ENCODE measurements at regions not wholly inside any gene's neighbourhood (a gene's known extent, or its start where the extent isn't known, plus 50 kb on each side); places are given as distances from the start of the nearest gene placed in this dataset.

DNA sequence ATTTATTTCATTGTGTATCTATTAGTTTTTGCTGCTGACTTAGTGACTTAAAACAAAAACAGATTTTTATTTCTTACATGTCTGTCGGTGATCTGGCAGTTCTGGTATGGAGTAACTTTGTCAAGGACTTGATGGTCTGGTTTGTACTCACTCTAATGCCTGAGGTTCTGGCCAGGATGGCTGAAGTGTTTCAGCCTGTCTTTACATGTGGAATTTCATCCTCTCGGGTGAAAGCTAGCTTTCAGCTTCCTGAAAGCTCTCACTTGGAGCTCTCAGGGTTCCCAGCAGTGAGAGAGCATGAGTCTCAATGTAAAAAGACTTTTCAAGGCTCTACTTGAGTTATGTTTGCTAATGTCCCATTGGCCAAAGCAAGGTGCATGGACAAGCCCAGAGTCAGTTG, 216.4 kb downstream of the NR4A2 start:
- FAIRE-seq = no peak
- no TSS peak for BruUV-seq (replicated peaks)
- in situ Hi-C loops (cut with MboI) = no loop called here

GRCh38 chr2:156115338-156115737, 217.2 kb downstream of the NR4A2 start:
- ChIA-PET CTCF (ENCODE audit: low intra/inter-chr PET ratio) (no interaction called here), POLR2A (no interaction called here)
- Histone ChIP-seq H3K27me3 (ENCODE audit: control insufficient read depth in 2 of 2, insufficient read depth in 2 of 2, low read length in 2 of 2) (no peaks in the 10 kb centered on the region), H3K9me1 (ENCODE audit: control insufficient read depth, insufficient read depth, low read length) (no peaks in the 10 kb centered on the region), H3K79me2 (ENCODE audit: control insufficient read depth, insufficient read depth, low read length) (no peaks in the 10 kb centered on the region), H3K4me3 (no peak overlapping the region), H2AFZ (ENCODE audit: low read depth, low read length) (no peak overlapping the region), H3K36me3 (ENCODE audit: control insufficient read depth, insufficient read depth, low read length) (no peaks in the 10 kb centered on the region), H3K27ac (ENCODE audit: extremely low read depth, low read depth, low read length) (no peak overlapping the region), H3K9ac (ENCODE audit: insufficient read depth in 1 of 2, low read depth in 2 of 2, low read length in 2 of 2) (no peak overlapping the region), H4K20me1 (replicated peaks; ENCODE audit: control insufficient read depth, insufficient read depth, low read length) (no peaks in the 10 kb centered on the region), H3K4me1 (replicated peaks in 1 of 2; ENCODE audit: control insufficient read depth in 2 of 2, insufficient read depth in 2 of 2, low read length in 2 of 2) (no peaks in the 10 kb centered on the region), H3K9me3 (replicated peaks; ENCODE audit: control insufficient read depth, insufficient read depth, low read depth, low read length) (no peaks in the 10 kb centered on the region), H3K4me2 (ENCODE audit: insufficient read depth, low read length) (no peak overlapping the region)
- in situ Hi-C loops (cut with MboI) (no loop called here), intact Hi-C loops (cut with micrococcal nuclease) (no loop called here)
- WGBS (ENCODE audit: insufficient coverage, low coverage, missing lambda C conversion rate) = 9% methylated on average over 3 of the region's 3 CpGs
- TF ChIP-seq RNF2 (IDR thresholded peaks at IDR 0.05) = no peak
- TF ChIP-seq TCFL5 (CRISPR knock-in tag; conservative IDR thresholded peaks at IDR 0.05) = no peak
- TF ChIP-seq ZNF507 (tag; conservative IDR thresholded peaks at IDR 0.05) = no peak
- no peak for TF ChIP-seq C11orf30 (IDR thresholded peaks at IDR 0.05; ENCODE audit: low read depth)
- TF ChIP-seq BCL6 (CRISPR knock-in tag; IDR thresholded peaks at IDR 0.05) = no peak
- TF ChIP-seq ELF4 (CRISPR knock-in tag; IDR thresholded peaks at IDR 0.05) = no peak
- no peak for TF ChIP-seq CBX5 (IDR thresholded peaks at IDR 0.05; ENCODE audit: borderline replicate concordance, low read depth)
- no peak for TF ChIP-seq ZEB2 (IDR thresholded peaks at IDR 0.05)
- FAIRE-seq (no peak), DNase-seq (ENCODE audit: extremely low read depth in 1 of 4, low spot score in 3 of 4) (no peak), ATAC-seq (no peak)
- BruUV-seq (replicated peaks) = no TSS peak

More for the DNA sequence above, 216.4 kb downstream of the NR4A2 start:
- no peak overlapping the region for H3K27ac ChIP-seq (ENCODE audit: extremely low read depth, low read depth, low read length)
- H3K79me2 ChIP-seq (ENCODE audit: control insufficient read depth, insufficient read depth, low read length) = no peaks in the 10 kb centered on the region
- no peak for TF ChIP-seq ELK1 (CRISPR knock-in tag; IDR thresholded peaks at IDR 0.05)
- no peak overlapping the region for H3K4me2 ChIP-seq (ENCODE audit: insufficient read depth, low read length)
- no peak overlapping the region for H2AFZ ChIP-seq (ENCODE audit: low read depth, low read length)
- no peak overlapping the region for H3K9ac ChIP-seq (ENCODE audit: insufficient read depth in 1 of 2, low read depth in 2 of 2, low read length in 2 of 2)
- CTCF ChIA-PET (ENCODE audit: low intra/inter-chr PET ratio) = no interaction called here
- 3% methylated on average over 2 of the region's 2 CpGs for WGBS (ENCODE audit: insufficient coverage, low coverage, missing lambda C conversion rate)
- DNase-seq (ENCODE audit: extremely low read depth in 1 of 4, low spot score in 3 of 4) (no peak), ATAC-seq (no peak)
- no peak overlapping the region for H3K4me3 ChIP-seq
- H3K4me1 ChIP-seq (replicated peaks in 1 of 2; ENCODE audit: control insufficient read depth in 2 of 2, insufficient read depth in 2 of 2, low read length in 2 of 2) = no peaks in the 10 kb centered on the region
- H4K20me1 ChIP-seq (replicated peaks; ENCODE audit: control insufficient read depth, insufficient read depth, low read length) = no peaks in the 10 kb centered on the region
- intact Hi-C loops (cut with micrococcal nuclease) = no loop called here
- no peaks in the 10 kb centered on the region for H3K9me3 ChIP-seq (replicated peaks; ENCODE audit: control insufficient read depth, insufficient read depth, low read depth, low read length)
- no peaks in the 10 kb centered on the region for H3K36me3 ChIP-seq (ENCODE audit: control insufficient read depth, insufficient read depth, low read length)
- H3K27me3 ChIP-seq (ENCODE audit: control insufficient read depth in 2 of 2, insufficient read depth in 2 of 2, low read length in 2 of 2) = no peaks in the 10 kb centered on the region
- POLR2A ChIA-PET = no interaction called here
- no peaks in the 10 kb centered on the region for H3K9me1 ChIP-seq (ENCODE audit: control insufficient read depth, insufficient read depth, low read length)

Measured in K562 (cell line).